ENCODE measurements at regions not wholly inside any gene's neighbourhood (a gene's known extent, or its start where the extent isn't known, plus 50 kb on each side); places are given as distances from the start of the nearest gene placed in this dataset.

DNA sequence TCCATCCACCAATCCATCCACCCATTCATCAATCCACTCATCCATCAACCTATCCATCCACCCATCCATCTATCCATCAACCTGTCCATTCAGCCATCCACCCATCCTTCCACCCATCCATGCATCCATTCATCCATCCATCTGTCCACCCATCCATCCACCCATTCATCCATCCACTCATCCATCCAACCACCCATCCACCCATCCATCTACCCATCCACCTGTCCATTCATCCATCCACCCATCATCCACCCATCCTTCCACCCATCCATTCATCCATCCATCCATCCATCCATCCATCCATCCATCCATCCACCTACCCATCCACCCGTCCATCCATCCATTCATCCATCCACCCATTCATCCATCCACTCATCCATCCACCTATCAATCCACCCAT, 195.8 kb downstream of the NXNL2 start:
- CTCF ChIA-PET, result no interaction called here
- POLR2A ChIA-PET, result no interaction called here
- DNase-seq (ENCODE audit: low spot score) (no peak), ATAC-seq (no peak)
- Mint-ChIP-seq H3K27me3 (ENCODE audit: low read depth) (no peaks in the 10 kb centered on the region; the same call in 1 of the 2 replicates), H3K9me3 (peaks cover 12% of the 10 kb centered on the region), H3K36me3 (no peaks in the 10 kb centered on the region), H3K4me1 (peaks cover 14% of the 10 kb centered on the region), H3K4me3 (no peak overlapping the region), H3K27ac (no peak overlapping the region)
- TF ChIP-seq ESRRA (CRISPR knock-in tag; IDR thresholded peaks at IDR 0.05; ENCODE audit: borderline replicate concordance) (no peak), RORB (CRISPR knock-in tag; IDR thresholded peaks at IDR 0.05) (no peak), ZNF512 (CRISPR knock-in tag; IDR thresholded peaks at IDR 0.05; ENCODE audit: borderline replicate concordance) (no peak), GRHL2 (CRISPR knock-in tag; IDR thresholded peaks at IDR 0.05; ENCODE audit: insufficient replicate concordance, severe bottlenecking) (no peak), ZNF396 (CRISPR knock-in tag; IDR thresholded peaks at IDR 0.05; ENCODE audit: borderline replicate concordance) (no peak), ATF3 (CRISPR knock-in tag; conservative IDR thresholded peaks at IDR 0.05) (no peak), EMX1 (CRISPR knock-in tag; IDR thresholded peaks at IDR 0.05) (no peak), NR3C1 (CRISPR knock-in tag; conservative IDR thresholded peaks at IDR 0.05; ENCODE audit: low read depth) (no peak), SOX15 (CRISPR knock-in tag; IDR thresholded peaks at IDR 0.05) (no peak), FOXJ3 (CRISPR knock-in tag; IDR thresholded peaks at IDR 0.05; ENCODE audit: borderline replicate concordance) (no peak), FOXK1 (CRISPR knock-in tag; IDR thresholded peaks at IDR 0.05) (no peak), ZNF281 (CRISPR knock-in tag; IDR thresholded peaks at IDR 0.05) (no peak)
- TF ChIP-seq, protein P1, sequence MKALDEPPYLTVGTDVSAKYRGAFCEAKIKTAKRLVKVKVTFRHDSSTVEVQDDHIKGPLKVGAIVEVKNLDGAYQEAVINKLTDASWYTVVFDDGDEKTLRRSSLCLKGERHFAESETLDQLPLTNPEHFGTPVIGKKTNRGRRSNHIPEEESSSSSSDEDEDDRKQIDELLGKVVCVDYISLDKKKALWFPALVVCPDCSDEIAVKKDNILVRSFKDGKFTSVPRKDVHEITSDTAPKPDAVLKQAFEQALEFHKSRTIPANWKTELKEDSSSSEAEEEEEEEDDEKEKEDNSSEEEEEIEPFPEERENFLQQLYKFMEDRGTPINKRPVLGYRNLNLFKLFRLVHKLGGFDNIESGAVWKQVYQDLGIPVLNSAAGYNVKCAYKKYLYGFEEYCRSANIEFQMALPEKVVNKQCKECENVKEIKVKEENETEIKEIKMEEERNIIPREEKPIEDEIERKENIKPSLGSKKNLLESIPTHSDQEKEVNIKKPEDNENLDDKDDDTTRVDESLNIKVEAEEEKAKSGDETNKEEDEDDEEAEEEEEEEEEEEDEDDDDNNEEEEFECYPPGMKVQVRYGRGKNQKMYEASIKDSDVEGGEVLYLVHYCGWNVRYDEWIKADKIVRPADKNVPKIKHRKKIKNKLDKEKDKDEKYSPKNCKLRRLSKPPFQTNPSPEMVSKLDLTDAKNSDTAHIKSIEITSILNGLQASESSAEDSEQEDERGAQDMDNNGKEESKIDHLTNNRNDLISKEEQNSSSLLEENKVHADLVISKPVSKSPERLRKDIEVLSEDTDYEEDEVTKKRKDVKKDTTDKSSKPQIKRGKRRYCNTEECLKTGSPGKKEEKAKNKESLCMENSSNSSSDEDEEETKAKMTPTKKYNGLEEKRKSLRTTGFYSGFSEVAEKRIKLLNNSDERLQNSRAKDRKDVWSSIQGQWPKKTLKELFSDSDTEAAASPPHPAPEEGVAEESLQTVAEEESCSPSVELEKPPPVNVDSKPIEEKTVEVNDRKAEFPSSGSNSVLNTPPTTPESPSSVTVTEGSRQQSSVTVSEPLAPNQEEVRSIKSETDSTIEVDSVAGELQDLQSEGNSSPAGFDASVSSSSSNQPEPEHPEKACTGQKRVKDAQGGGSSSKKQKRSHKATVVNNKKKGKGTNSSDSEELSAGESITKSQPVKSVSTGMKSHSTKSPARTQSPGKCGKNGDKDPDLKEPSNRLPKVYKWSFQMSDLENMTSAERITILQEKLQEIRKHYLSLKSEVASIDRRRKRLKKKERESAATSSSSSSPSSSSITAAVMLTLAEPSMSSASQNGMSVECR (CRISPR knock-in tag; IDR thresholded peaks at IDR 0.05; ENCODE audit: borderline replicate concordance), result no peak
- TF ChIP-seq, protein P2, sequence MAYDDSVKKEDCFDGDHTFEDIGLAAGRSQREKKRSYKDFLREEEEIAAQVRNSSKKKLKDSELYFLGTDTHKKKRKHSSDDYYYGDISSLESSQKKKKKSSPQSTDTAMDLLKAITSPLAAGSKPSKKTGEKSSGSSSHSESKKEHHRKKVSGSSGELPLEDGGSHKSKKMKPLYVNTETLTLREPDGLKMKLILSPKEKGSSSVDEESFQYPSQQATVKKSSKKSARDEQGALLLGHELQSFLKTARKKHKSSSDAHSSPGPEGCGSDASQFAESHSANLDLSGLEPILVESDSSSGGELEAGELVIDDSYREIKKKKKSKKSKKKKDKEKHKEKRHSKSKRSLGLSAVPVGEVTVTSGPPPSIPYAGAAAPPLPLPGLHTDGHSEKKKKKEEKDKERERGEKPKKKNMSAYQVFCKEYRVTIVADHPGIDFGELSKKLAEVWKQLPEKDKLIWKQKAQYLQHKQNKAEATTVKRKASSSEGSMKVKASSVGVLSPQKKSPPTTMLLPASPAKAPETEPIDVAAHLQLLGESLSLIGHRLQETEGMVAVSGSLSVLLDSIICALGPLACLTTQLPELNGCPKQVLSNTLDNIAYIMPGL (CRISPR knock-in tag; IDR thresholded peaks at IDR 0.05), result no peak

DNA sequence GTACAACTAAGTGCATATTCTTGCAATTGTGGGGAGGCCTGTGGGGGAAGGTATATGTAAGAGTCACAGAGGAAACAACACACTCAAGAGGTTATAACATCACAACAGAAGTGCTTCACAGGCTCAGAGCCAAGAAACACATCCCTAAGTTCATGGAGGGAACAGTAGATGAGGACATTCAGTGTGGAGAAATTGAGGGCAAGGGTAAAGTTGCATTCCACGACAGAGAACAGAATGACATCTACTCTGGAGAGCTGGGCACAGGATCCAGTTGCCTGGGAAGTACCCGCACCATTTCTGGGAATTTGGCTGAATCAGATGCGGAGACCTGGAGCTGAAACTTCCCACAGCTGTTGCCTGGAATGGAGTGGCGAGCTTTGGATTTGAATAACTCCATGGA, 197.2 kb downstream of the NXNL2 start:
- DNase-seq (ENCODE audit: low spot score) (no peak), ATAC-seq (no peak)
- Mint-ChIP-seq H3K4me3 (no peak overlapping the region), H3K36me3 (no peaks in the 10 kb centered on the region), H3K27ac (no peak overlapping the region), H3K4me1 (peaks cover 9% of the 10 kb centered on the region), H3K27me3 (ENCODE audit: low read depth) (no peaks in the 10 kb centered on the region; the same call in 1 of the 2 replicates), H3K9me3 (peaks cover 12% of the 10 kb centered on the region)
- ChIA-PET CTCF (interaction anchor here (0.8 kb wide), 1 partner anchor 71 kb away, joined by 3 read pairs; no protein-coding TSS in a partner anchor), POLR2A (no interaction called here)
- TF ChIP-seq SMAD4 (CRISPR knock-in tag; IDR thresholded peaks at IDR 0.05), result no peak
- TF ChIP-seq TCF7 (CRISPR knock-in tag; IDR thresholded peaks at IDR 0.05; ENCODE audit: low read depth), result no peak
- TF ChIP-seq, protein P3, sequence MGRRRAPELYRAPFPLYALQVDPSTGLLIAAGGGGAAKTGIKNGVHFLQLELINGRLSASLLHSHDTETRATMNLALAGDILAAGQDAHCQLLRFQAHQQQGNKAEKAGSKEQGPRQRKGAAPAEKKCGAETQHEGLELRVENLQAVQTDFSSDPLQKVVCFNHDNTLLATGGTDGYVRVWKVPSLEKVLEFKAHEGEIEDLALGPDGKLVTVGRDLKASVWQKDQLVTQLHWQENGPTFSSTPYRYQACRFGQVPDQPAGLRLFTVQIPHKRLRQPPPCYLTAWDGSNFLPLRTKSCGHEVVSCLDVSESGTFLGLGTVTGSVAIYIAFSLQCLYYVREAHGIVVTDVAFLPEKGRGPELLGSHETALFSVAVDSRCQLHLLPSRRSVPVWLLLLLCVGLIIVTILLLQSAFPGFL (CRISPR knock-in tag; IDR thresholded peaks at IDR 0.05; ENCODE audit: borderline replicate concordance), result no peak
- TF ChIP-seq, protein P4, sequence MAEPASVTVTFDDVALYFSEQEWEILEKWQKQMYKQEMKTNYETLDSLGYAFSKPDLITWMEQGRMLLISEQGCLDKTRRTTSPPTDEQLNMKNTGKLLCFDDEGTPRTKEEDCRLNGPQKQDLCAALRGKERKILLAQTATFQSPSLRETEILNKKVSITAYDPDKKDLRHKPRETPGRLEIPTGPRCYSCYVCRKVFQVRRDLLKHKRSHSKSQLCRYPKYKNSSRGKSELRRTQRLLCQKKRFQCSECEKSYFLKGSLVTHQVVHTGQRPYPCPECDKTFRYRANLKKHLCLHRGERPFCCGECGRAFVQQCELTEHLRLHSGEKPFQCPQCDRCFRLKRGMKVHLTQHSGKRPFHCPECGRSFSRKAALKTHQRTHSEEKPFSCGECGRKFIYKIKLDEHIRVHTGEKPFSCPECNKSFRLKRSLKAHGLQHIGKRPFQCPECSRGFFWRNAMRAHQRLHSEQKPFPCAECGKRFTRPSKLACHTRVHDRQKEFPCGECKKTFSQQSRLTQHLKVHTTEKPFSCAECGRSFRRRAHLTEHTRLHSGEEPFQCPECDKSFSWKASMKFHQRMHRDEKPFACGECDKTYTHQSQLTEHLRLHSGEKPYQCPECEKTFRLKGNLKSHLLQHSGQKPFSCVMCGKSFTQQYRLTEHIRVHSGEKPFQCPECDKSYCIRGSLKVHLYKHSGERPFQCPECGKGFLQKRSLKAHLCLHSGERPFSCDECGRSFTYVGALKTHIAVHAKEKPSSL (CRISPR knock-in tag; conservative IDR thresholded peaks at IDR 0.05), result no peak
- no peak for TF ChIP-seq ZNF219 (CRISPR knock-in tag; IDR thresholded peaks at IDR 0.05; ENCODE audit: borderline replicate concordance)
- TF ChIP-seq ZNF416 (CRISPR knock-in tag; IDR thresholded peaks at IDR 0.05), result no peak
- TF ChIP-seq GTF2I (CRISPR knock-in tag; conservative IDR thresholded peaks at IDR 0.05), result no peak

Measured in WTC11 (cell line).